ENCODE measurements at regions not wholly inside any gene's neighbourhood (a gene's known extent, or its start where the extent isn't known, plus 50 kb on each side); places are given as distances from the start of the nearest gene placed in this dataset.

- H3K36me3 ChIP-seq: no peaks in the 10 kb centered on the region
- WGBS, 3 donors: 55 to 69% (median 57%) methylated on average over 3 of the region's 3 CpGs
- DNase-seq: no peak
- no peaks in the 10 kb centered on the region for H3K4me1 ChIP-seq (ENCODE audit: insufficient read depth)
- H3K4me3 ChIP-seq: no peak overlapping the region
- TF ChIP-seq POLR2A (IDR thresholded peaks at IDR 0.05) (no peak), EP300 (IDR thresholded peaks at IDR 0.05) (no peak), CTCF (IDR thresholded peaks at IDR 0.05) (no peak)
- no peaks in the 10 kb centered on the region for H3K27me3 ChIP-seq
- H3K9me3 ChIP-seq: no peaks in the 10 kb centered on the region
- intact Hi-C loops (cut with DNase I): no loop called here
- H3K27ac ChIP-seq: no peak overlapping the region
Measured at GRCh38 chr4:185931986-185932385, 120.0 kb upstream of the SORBS2 start.

DNA sequence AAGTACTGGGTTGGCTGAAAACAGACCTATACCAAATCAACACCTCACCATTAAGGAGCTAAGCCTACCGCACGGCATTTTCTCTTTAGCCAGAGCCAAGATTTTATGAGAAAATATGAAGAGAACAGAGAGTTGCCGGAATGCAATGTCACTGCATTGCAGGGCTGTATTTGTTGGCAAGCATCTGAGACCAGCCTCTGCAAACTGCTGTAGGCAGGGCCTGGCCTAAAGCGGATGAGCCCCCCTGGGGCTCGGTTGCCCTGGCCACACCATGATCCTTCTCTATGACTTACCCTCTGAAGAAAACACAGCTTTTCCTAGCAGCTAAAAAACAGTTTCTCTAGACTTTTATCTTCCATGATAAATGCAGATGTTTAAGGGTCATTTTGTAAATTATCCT, 120.5 kb upstream of the SORBS2 start:
- DNase-seq: no peak
- no peaks in the 10 kb centered on the region for H3K27me3 ChIP-seq
- no peaks in the 10 kb centered on the region for H3K36me3 ChIP-seq
- H3K4me3 ChIP-seq: no peak overlapping the region
- 31 to 49% (median 35%) methylated on average over 5 of the region's 5 CpGs for WGBS, 3 donors
- intact Hi-C loops (cut with DNase I): no loop called here
- no peak for TF ChIP-seq POLR2A (IDR thresholded peaks at IDR 0.05)
- no peak for TF ChIP-seq CTCF (IDR thresholded peaks at IDR 0.05)
- no peaks in the 10 kb centered on the region for H3K9me3 ChIP-seq
- H3K4me1 ChIP-seq (ENCODE audit: insufficient read depth): no peaks in the 10 kb centered on the region
- no peak overlapping the region for H3K27ac ChIP-seq

DNA sequence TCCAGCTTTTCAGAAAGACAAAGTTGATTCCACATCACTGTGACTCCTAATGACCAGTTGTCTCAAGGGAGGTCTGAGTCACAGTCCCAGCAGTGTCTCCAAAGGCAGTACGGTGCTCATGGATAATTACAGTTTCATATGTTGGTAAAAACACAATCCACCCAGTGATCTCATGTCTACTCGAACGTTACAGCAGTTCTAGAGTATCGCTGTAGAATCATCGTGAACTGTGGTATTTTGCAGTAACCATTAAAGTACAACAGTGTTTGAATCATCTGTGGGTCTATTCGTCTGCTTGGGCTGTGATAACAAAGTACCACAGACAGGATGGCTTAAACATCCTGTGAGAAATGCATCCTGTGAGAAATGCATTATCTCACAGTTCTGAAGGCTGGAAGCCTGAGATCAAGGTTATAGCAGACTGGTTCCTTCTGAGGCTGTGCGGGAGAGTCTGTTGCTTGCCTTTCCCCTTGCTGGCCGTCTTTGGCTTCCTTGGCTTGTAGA, 121.1 kb upstream of the SORBS2 start:
- 52 to 67% (median 61%) methylated on average over 8 of the region's 8 CpGs for WGBS, 3 donors
- no peaks in the 10 kb centered on the region for H3K9me3 ChIP-seq
- H3K36me3 ChIP-seq: no peaks in the 10 kb centered on the region
- intact Hi-C loops (cut with DNase I): no loop called here
- no peak overlapping the region for H3K4me3 ChIP-seq
- H3K27ac ChIP-seq: no peak overlapping the region
- H3K27me3 ChIP-seq: no peaks in the 10 kb centered on the region
- TF ChIP-seq CTCF (IDR thresholded peaks at IDR 0.05) (no peak), POLR2A (IDR thresholded peaks at IDR 0.05) (no peak), EP300 (IDR thresholded peaks at IDR 0.05) (no peak)
- no peak for DNase-seq
- no peaks in the 10 kb centered on the region for H3K4me1 ChIP-seq (ENCODE audit: insufficient read depth)

DNA sequence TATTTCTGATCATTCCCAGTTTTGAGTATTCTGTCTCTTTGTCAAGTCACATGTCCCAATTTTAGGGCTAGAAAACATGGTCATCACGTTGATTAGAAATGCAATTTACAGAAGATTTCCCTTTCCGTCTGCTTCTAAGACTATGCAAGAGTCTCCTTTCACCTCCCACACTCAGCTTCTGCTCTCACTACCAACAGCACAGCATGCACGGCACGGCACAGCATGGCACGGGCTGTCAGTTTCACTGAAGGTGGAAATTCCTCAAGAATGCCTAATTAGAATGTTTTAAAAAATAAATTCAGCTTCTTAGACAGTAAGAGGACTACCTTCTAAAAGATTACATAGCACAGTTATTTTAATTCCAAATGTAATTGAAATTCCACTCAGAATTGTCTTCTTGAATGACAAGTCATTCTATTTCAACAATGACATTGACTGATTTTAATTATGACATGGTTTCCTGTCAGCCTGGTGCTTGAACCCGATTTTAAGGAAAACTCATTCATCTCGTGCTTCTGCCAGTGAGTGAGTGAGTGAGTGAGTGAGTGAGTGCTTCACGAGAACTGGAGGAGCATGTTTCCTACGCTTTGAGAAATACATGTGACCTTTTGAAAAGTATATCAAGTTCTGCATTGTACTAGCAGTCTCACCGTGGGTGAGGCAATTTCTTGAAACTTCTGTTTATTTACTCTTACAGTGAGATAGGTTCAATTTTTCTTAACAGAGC, 124.8 kb upstream of the SORBS2 start:
- no peaks in the 10 kb centered on the region for H3K9me3 ChIP-seq
- 56 to 63% (median 63%) methylated on average over 10 of the region's 10 CpGs for WGBS, 3 donors

More for the DNA sequence above, 124.8 kb upstream of the SORBS2 start:
- Histone ChIP-seq H3K36me3 (no peaks in the 10 kb centered on the region), H3K4me1 (ENCODE audit: insufficient read depth) (no peaks in the 10 kb centered on the region), H3K27me3 (no peaks in the 10 kb centered on the region), H3K27ac (no peak overlapping the region), H3K4me3 (no peak overlapping the region)
- DNase-seq: no peak
- intact Hi-C loops (cut with DNase I): no loop called here
- TF ChIP-seq EP300 (IDR thresholded peaks at IDR 0.05): no peak
- no peak for TF ChIP-seq CTCF (IDR thresholded peaks at IDR 0.05)
- TF ChIP-seq POLR2A (IDR thresholded peaks at IDR 0.05): no peak

Measured in ovary (tissue), 7 donors.